Breast epithelium (tissue), 4 donors: ENCODE measurements at regions not wholly inside any gene's neighbourhood (a gene's known extent, or its start where the extent isn't known, plus 50 kb on each side); places are given as distances from the start of the nearest gene placed in this dataset.

Source experiments
- DNase-seq, 2 donors: peaks; one replicate each; pipeline ENCODE4 v3.0.0-alpha.2; 2019; ENCODE audit warnings: low spot score in 2 of 2
- H3K27ac ChIP-seq, 2 donors: fragments of 200-600 bp; sonication (generic) in 1 of 2; one replicate each; pipeline ENCODE4 v1.5.1; 2016 to 2019; ENCODE audit warnings: mild to moderate bottlenecking in 1 of 2
- H3K27me3 ChIP-seq, 2 donors: fragments of 200-600 bp; sonication (generic) in 1 of 2; one replicate each; pipeline versions ENCODE4 v1.5.1 to v1.6.0; 2017 to 2019; ENCODE audit warnings: control low read depth in 1 of 2, mild to moderate bottlenecking in 1 of 2
- H3K36me3 ChIP-seq: fragments of 200-600 bp; one replicate; pipeline ENCODE4 v1.5.1; 2019
- H3K4me1 ChIP-seq, 2 donors: fragments of 200-600 bp; sonication (generic); one replicate each; pipeline ENCODE4 v1.5.1; 2016 to 2019; ENCODE audit warnings: control low read depth in 1 of 2
- H3K4me3 ChIP-seq, 3 donors: fragments of 200-600 bp; sonication (generic); 1 replicate in 2 of 3; 2 replicates in 1 of 3; pipeline ENCODE4 v1.5.1; 2016 to 2019; ENCODE audit warnings: mild to moderate bottlenecking in 3 of 3, moderate library complexity in 2 of 3
- H3K9me3 ChIP-seq, 2 donors: fragments of 200-600 bp; sonication (generic) in 1 of 2; one replicate each; pipeline ENCODE4 v1.5.1; 2016 to 2019; ENCODE audit warnings: control low read depth in 1 of 2
- POLR2A ChIP-seq: fragments of 450-650 bp; IDR thresholded peaks from one replicate; pipeline ENCODE4 v1.6.1; 2016; ENCODE audit warnings: antibody characterized with exemption, mild to moderate bottlenecking, moderate library complexity
- POLR2AphosphoS5 ChIP-seq, 3 donors: sonication (generic); formaldehyde crosslinking; IDR thresholded peaks; one replicate each; pipeline ENCODE4 v1.6.1; 2017; ENCODE audit warnings: antibody characterized with exemption in 3 of 3
- intact Hi-C: fragments of 100-400 bp; cut with DNase I; formaldehyde crosslinking; loops from one replicate; pipeline ENCODE4 v1.15.1; 2023; ENCODE audit warnings: low total_unique reads
- TF ChIP-seq, protein P1 (sequence below), 3 donors: fragments of 450-650 bp; IDR thresholded peaks; one replicate each; pipeline ENCODE4 v1.5.1; 2016 to 2017; ENCODE audit warnings: antibody characterized with exemption in 3 of 3, mild to moderate bottlenecking in 3 of 3, moderate library complexity in 3 of 3

DNA sequence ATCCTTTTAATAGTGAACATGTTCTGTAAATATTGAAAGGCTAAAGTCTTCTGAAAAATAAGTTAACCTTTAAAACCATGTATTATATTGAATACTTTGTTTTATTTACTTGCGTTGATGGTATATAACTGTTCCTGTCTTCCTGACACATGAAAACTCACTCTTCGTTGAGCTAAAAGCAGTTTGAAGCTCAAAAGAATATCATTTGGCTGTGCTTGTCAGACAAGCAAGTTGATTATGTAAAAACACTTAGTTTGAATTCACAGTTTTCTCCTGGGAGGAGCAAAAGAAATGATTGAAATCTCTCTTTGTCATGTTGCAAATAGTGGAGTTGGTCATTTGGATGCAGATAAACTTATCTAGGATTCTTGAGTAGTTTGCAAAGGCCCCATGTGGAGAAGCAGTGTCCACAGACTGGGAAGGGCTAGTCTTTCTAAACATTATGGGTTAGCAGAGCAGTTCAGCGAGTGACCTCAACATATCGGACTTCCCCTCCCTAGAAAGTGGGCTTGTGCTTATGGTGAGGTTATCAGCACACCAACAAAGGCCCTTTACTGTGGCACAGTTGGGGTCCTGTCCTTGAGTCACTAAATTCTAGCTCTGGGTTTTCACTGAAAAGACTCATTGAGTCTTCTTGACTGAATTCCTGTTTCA is 290.4 kb downstream of the CSNK1G3 start:
- H3K27me3 ChIP-seq = no peaks in the 10 kb centered on the region
- H3K27ac ChIP-seq = no peak overlapping the region
- no peaks in the 10 kb centered on the region for H3K4me1 ChIP-seq
- H3K36me3 ChIP-seq = no peaks in the 10 kb centered on the region
- no peak for DNase-seq
- intact Hi-C loops = no loop called here
- H3K4me3 ChIP-seq = no peak overlapping the region
- no peak for TF ChIP-seq POLR2AphosphoS5 (IDR thresholded peaks at IDR 0.05)
- TF ChIP-seq, protein P1, sequence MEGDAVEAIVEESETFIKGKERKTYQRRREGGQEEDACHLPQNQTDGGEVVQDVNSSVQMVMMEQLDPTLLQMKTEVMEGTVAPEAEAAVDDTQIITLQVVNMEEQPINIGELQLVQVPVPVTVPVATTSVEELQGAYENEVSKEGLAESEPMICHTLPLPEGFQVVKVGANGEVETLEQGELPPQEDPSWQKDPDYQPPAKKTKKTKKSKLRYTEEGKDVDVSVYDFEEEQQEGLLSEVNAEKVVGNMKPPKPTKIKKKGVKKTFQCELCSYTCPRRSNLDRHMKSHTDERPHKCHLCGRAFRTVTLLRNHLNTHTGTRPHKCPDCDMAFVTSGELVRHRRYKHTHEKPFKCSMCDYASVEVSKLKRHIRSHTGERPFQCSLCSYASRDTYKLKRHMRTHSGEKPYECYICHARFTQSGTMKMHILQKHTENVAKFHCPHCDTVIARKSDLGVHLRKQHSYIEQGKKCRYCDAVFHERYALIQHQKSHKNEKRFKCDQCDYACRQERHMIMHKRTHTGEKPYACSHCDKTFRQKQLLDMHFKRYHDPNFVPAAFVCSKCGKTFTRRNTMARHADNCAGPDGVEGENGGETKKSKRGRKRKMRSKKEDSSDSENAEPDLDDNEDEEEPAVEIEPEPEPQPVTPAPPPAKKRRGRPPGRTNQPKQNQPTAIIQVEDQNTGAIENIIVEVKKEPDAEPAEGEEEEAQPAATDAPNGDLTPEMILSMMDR (IDR thresholded peaks at IDR 0.05) = no peak
- no peak for TF ChIP-seq POLR2A
- H3K9me3 ChIP-seq = no peaks in the 10 kb centered on the region

DNA sequence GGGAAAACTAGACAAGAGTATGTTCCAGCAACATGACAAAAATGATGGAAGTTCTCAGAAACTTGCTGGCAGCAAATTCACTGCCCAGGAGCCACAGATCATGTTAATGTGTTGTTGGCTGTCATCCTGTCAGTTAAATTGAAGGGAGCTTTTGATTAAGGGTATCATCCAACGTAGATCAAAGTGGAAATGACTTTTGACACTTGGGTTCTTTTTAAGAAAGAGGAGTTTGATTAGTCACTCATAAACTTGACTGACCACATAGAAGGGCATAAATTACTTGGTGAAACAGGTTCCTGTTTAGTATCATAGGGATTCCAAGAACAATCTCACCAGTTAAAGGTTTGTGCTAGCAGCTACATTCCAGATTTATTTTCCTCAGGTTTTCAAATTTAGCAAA is 288.7 kb downstream of the CSNK1G3 start:
- Histone ChIP-seq H3K9me3 (no peaks in the 10 kb centered on the region), H3K36me3 (no peaks in the 10 kb centered on the region), H3K27me3 (no peaks in the 10 kb centered on the region), H3K4me1 (no peaks in the 10 kb centered on the region), H3K27ac (no peak overlapping the region), H3K4me3 (no peak overlapping the region)
- no peak for DNase-seq
- TF ChIP-seq POLR2A = no peak
- no peak for TF ChIP-seq POLR2AphosphoS5 (IDR thresholded peaks at IDR 0.05)
- TF ChIP-seq, protein P1 (IDR thresholded peaks at IDR 0.05) = no peak
- intact Hi-C loops = no loop called here

DNA sequence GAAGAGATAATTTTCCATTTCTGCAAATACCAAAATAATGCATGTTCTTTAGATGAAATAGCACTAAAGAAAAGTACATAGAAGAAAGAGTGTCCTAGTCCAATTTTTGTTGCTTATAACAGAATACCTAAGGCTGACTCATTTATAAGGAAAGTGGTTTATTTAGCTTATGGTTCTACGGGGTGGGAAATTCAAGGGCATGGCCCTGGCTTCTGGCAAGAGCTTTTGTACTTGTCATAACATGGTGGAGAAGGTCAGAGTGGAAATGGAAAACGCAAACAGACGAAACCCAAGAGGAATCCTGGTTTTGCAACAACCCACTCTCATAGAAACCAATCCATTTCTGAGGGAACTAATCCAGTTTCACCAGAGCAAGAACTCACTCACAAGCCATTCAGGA is 283.7 kb downstream of the CSNK1G3 start:
- H3K27ac ChIP-seq = no peak overlapping the region
- H3K9me3 ChIP-seq = no peaks in the 10 kb centered on the region
- intact Hi-C loops = no loop called here
- TF ChIP-seq, protein P1 (IDR thresholded peaks at IDR 0.05) = no peak
- TF ChIP-seq POLR2A = no peak
- TF ChIP-seq POLR2AphosphoS5 (IDR thresholded peaks at IDR 0.05) = no peak
- H3K36me3 ChIP-seq = no peaks in the 10 kb centered on the region
- no peaks in the 10 kb centered on the region for H3K27me3 ChIP-seq
- no peak overlapping the region for H3K4me3 ChIP-seq
- DNase-seq = no peak
- no peaks in the 10 kb centered on the region for H3K4me1 ChIP-seq

DNA sequence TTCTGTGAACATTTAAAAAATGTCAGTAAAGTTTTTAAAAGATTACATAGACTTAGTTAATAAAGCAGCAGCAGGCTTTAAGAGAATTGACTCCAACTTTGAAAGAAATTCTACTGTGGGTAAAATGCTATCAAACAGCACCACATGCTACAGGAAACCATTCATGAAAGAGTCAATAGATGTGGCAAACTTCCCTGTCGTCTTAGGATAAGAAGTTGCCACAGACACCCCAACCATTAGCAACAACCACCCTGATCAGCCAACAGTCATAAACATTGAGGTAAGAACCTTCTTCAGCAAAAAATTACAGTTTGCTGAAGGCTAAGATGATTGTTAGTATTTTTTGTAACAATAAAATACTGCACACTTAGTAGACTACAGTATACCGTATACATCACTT is 278.2 kb downstream of the CSNK1G3 start:
- Histone ChIP-seq H3K27ac (no peak overlapping the region), H3K4me1 (peaks cover 0 to 6% of the 10 kb centered on the region in 2 donors), H3K4me3 (no peak overlapping the region), H3K9me3 (peaks cover 7 to 14% of the 10 kb centered on the region in 2 donors), H3K27me3 (no peaks in the 10 kb centered on the region), H3K36me3 (no peaks in the 10 kb centered on the region)
- intact Hi-C loops = no loop called here
- DNase-seq = no peak
- TF ChIP-seq, protein P1 (IDR thresholded peaks at IDR 0.05) = no peak
- no peak for TF ChIP-seq POLR2AphosphoS5 (IDR thresholded peaks at IDR 0.05)
- no peak for TF ChIP-seq POLR2A

DNA sequence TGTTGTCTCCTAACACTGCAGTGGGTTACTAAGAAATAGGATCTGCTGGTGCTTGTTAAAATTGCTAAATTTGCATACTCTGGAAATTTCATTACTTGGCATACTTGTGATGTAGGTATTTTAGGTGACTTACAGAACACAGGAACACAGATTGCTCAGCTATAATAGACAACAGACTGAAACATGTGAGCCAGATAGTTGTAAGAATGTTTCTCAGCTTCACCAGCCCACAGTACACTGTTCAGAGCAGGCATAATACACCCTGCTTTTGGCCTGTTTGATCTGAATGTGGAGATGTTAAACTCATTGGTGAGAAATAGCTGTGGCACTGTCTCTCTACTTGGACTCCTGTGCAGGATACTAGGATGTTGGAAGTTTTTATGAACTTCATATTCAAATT is 275.7 kb downstream of the CSNK1G3 start:
- Histone ChIP-seq H3K4me3 (no peak overlapping the region), H3K36me3 (no peaks in the 10 kb centered on the region), H3K27ac (no peak overlapping the region), H3K9me3 (peaks cover 7 to 14% of the 10 kb centered on the region in 2 donors), H3K27me3 (no peaks in the 10 kb centered on the region), H3K4me1 (peaks cover 0 to 6% of the 10 kb centered on the region in 2 donors)
- TF ChIP-seq, protein P1 (IDR thresholded peaks at IDR 0.05) = no peak
- no peak for TF ChIP-seq POLR2AphosphoS5 (IDR thresholded peaks at IDR 0.05)
- no peak for TF ChIP-seq POLR2A
- no peak for DNase-seq
- intact Hi-C loops = no loop called here
